HG03095 (cell line): ENCODE measurements at regions not wholly inside any gene's neighbourhood (a gene's known extent, or its start where the extent isn't known, plus 50 kb on each side); places are given as distances from the start of the nearest gene placed in this dataset.

Experiments
- ATAC-seq: cut with Tn5 transposase; IDR thresholded peaks from one replicate; pipeline ENCODE4 v1.9.1; 2021; ENCODE audit warnings: moderate library complexity; ENCODE audit not compliant: unreplicated experiment

DNA sequence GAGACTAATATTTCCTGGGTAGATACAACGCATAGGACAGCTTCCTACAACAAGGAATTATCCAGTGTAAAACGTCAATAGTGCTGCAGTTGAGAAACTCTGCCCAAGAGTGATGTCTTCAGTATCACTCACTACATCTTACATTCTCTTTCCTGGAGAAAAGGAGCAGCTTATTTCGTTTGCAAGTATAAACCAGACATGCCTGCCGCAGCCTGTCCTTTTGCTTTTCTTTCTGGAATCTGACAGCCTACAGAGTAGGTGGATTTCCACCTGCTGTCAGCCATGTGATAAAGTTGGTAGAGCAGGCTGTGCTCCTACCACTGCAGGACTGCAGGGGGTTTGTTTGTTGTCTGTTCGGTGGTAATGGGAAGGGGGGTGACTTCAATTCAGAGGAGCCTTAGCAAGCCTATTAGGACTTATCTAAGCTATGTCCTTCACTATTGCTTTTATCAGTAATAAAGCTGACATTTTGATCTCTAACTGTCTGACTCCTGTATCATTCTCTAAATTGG, 439.1 kb downstream of the GRB14 start:
- ATAC-seq = no peak

DNA sequence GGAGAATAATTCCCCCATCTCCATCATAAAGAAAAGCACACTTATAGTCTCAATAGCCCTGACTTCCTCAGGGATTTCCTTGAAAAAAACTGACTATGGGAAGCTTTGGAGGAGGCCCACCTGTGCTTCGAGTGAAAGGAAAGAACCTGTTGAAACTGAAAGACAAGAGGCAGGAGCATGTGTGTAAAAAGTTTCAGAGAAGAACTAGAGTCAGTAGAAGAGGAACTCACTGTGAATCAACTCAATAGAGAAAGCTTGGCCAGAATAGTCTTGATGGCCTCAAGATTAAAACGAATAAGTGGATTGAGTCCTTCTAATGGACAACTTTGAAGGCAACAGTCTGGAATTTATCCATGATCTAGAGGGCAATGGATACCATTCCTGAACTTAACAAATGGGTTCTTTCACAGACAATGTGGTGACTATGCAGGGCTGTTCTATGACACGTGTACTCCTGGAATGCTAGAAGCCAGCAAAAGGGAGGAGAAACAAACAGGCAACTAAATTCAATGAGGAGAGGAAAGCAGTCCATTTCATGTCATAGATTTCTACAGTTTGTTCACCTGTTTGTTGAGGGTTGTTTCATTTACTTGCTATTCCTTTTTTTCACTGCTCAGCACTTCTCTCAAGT, 442.3 kb downstream of the GRB14 start:
- ATAC-seq = no peak

DNA sequence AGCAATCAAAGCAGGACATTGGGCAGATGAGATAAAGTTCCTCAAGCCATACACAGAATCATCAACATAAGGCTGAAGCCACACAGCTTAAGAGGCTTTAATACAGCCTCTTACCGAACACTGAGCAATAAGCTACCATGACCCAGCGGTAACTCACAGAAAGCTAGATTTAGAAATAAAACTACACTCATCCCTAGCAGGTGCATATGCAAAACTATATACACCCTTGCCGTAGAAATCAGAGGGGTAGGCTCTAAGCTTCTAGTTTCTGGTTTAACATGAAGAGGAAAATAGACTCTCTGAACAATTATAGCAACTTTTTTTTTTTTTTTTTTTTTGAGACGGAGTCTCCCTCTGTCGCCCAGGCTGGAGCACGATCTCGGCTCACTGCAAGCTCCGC, 428.8 kb upstream of the FIGN start:
- no peak for ATAC-seq

GRCh38 chr2:164155558-164155957, 419.8 kb upstream of the FIGN start:
- ATAC-seq = no peak

GRCh38 chr2:164151522-164151921, 415.7 kb upstream of the FIGN start:
- ATAC-seq = no peak

- no peak for ATAC-seq
Measured at GRCh38 chr2:164150604-164151003, 414.8 kb upstream of the FIGN start.

DNA sequence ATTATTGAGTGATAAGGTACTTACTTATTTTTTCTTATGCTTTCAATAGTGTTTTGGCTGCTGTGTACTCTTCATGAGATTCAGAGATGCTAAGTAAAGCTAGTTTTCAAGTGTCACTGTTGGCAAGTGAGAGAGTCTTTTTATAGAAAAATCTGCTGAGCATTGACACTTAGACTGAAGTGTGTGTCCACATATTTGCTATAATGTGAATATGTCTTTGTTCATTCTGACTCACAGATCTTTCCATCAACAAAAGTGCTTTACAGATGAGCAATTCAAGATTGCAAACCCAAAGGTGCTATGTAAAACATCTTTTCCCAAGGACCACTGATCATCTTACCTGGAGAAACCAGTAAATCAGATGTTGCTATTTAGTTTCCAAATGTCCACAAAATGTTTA, 410.6 kb upstream of the FIGN start:
- ATAC-seq = no peak

DNA sequence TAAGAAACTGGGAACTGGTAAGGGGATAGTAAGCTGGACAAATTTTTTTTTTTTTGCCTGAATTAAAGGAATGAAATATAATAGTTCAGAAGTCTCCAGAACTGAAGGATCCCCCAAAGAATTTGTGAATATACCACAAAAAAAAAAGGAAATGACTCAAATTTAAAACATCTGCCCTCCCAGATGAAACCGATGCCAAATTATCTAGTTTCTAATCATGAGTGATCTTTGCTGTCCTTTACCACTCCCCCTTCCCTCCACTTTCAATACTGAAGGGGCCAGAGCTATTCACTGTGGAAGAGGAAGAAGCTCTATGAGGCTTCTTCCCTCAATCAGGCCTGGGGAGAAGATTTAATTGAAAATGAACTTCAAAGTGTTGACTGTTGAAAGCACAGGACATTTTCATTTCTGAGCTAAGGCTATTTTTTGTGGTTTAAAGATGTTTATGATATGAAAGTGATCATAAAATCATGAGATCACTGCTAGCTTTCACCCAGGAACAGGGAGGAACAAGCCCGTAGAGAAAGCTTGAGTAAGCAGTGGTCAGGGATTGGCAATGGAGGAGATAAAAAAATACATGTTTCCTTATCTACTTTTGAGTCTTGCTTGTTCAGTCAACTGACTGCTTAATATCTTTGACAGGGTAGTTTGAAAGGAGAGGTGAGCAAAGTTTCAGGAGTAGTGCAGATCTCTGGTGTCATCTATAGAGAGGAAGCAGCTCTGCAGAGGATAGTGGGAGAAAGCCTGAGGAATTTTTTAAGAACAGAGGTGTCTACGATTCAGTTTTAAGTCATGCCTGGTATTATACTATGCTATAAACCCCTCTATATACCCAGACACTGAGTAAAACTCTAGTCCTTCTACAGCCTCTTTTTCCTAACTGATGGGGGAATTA, 409.5 kb upstream of the FIGN start:
- ATAC-seq = no peak

GRCh38 chr2:164143183-164143930, 407.5 kb upstream of the FIGN start:
- ATAC-seq = no peak

DNA sequence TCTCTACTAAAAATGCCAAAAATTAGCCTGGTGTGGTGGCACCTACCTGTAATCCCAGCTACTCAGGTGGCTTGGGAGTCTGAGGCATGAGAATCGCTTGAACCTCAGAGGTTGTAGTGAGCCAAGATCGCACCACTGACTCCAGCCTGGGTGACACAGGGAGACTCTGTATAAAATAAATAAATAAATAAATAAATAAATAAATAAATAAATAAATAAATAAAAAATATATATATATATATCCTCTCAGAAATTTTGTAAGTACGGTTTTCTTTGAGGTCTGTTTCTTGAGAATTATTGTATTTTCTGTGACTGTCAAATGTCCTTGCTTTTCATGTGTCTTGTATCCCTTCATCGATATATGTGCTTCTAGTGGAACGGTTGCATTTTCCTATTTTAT, 406.9 kb upstream of the FIGN start:
- ATAC-seq = no peak

DNA sequence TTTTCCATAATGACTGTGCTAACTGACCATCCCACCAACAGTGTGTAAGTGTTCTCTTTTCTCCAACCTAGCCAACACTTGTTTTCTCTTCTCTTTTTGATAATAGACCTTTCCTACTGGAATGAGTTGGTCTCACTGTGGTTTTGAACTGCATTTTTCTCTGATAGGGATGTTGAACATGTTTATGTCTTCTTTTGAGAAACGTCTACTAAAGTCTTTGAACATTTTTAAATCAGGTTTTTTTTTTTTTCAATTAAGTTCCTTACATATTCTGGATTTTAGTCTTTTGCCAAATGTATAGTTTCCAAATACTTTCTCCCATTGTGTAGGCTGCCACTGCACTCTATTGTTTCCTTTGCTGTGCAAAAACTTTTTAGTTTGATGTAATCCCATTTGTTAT, 405.5 kb upstream of the FIGN start:
- ATAC-seq = no peak

DNA sequence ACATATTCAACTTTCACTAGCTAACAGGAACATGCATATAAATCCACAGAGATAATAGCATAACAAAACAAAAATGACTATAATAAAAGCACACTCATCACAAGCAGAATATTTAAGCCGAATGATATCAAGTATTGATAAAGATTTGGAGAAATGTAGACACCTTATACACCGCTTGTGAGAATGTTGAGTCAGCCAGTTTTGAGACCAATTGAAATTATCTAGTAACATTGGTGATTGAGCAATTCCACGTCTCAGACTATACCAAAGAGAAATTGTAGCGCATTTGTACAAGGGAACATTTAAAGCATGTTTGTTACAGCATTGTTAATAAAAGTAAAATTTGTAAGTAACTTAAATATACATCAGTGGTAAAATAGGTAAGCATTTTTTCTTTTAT, 402.9 kb upstream of the FIGN start:
- no peak for ATAC-seq

DNA sequence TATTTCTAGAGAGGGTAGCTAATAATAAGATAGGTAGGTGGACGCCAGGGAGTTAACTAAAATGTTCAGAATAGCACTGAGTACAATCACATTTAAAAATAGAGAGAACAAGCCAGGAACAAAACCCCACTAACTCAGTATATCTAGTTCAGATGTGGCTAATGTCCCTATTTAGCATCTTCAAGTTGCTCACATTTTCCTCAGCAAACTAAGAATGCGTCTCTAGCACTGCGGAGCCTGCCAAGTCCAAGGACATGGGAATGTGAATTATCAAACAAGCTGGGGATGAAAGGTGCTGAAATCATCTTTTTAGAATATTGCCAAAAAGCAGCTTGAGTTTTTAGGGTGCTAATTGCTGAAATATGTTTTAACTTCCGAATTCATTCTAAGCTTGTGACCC, 398.5 kb upstream of the FIGN start:
- ATAC-seq = no peak

GRCh38 chr2:164127971-164128527, 392.2 kb upstream of the FIGN start:
- ATAC-seq = no peak

GRCh38 chr2:164126960-164127660, 391.3 kb upstream of the FIGN start:
- no peak for ATAC-seq

DNA sequence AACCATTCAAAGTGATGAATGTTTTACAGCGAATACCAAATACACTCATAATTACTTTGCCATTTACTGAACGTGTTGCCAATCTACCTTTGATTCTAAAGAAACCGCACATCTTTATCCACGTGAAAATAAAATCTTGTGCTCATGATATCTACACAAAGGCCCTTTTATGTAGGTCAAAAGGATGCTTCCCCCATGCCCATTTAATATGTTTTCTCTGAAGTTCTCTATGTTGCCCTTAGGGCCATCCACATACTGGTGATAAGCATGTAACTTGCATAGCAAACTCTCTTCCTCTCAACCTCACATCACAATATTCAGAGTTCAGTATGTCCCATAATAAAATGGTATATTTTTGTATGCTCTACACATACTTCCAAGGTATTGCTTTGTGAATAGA, 380.0 kb upstream of the FIGN start:
- ATAC-seq = no peak

DNA sequence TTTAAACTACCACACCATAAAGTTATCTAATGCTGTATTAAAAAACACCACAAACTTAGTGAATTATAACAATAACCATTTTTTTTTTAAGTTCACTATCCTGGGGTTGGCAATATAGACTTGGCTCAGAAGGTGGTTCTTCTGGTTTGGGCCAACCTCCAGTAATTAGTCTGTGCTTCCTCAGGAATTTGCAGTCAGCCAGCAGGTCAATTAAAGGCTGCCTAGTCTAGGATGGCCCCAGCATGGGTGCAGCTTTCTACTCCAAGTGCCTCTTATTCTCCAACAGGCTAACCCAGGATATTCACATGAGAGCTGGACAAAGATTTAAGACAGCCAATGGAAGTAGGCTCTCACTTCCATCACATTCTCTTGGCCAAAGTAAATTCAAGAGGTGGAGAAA, 379.1 kb upstream of the FIGN start:
- ATAC-seq = no peak

DNA sequence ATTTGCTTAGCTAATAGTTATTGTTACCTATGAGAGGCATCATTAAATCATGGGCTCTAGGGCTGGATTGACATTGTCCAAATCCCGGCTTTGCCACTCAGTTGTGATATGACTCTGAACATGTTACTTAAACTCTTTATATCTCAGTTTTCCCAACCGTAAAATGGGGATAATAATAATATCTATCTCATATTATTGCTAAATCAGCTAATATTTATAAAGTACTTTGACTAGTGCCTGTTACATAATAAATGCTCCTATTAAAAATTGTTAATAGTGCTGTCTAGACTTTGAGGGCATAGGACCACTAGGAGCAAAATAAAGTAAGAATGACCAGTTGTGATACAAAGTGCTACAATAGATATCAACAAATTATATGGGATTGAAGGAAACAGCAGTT, 376.3 kb upstream of the FIGN start:
- no peak for ATAC-seq

DNA sequence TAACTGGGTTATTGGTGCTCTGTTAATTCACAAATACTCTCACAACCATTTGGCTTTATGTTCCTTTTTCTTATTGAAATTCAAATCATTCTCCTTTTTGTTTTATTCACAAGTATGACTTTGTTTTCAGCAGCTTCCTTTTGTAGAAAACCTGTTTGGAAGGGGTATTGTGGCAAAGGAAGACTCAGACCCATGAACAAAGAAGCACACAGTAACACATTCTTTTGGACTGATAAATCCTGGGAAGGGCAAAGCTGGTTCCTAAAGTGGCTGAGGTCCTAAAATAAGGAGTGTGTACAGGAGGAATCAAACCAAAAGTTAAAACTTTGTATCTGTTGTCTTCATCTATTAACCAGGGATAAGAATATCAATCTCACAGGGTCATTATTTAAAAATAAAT, 374.7 kb upstream of the FIGN start:
- no peak for ATAC-seq

DNA sequence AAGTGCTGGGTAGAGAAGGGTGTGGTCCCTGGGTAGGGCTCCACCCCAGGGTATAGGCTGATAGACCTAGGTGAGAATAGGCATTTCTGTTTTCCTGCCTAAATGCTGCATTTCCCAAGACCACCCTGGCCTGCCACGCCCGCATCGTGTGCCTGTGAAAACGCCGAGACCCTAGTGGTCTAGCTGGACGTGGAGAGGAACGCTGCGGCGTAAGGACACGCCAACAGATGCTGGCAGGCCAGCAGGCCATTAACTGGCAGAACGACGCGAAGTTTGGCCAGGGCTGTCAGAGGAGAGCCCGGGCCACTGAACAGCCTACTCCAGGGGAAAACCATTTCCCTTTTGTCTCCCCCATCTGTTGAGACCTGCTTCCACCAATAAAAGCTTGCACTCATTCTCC, 373.2 kb upstream of the FIGN start:
- no peak for ATAC-seq

DNA sequence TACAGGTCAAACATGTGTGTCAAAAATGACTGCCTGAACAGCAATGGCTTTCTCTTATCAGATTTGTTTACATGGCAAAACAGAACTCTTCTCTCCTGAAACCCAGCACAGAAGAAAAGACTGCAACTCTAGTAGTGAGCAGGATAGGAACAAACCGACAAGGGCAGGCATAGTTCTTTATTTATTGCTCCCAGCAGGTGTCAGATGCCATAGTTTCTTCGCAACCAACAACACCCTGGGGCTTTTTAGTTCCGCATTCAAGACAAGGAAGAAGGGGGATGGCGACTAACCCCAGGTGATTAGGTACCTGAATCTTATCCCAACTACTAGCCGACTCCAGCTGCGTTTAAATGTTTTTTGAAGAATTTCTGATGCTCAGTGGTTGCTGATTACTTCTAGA, 367.5 kb upstream of the FIGN start:
- no peak for ATAC-seq
